ENCODE measurements at regions not wholly inside any gene's neighbourhood (a gene's known extent, or its start where the extent isn't known, plus 50 kb on each side); places are given as distances from the start of the nearest gene placed in this dataset.

- TF ChIP-seq E4F1 (IDR thresholded peaks at IDR 0.05; ENCODE audit: borderline replicate concordance, partially characterized antibody), result no peak
- no peak for TF ChIP-seq BCLAF1 (IDR thresholded peaks at IDR 0.05)
- TF ChIP-seq IKZF2 (IDR thresholded peaks at IDR 0.05), result no peak
- no peak for TF ChIP-seq CTCF (IDR thresholded peaks at IDR 0.05 in 2 of 3, conservative IDR thresholded peaks at IDR 0.05 in 1 of 3; ENCODE audit: control insufficient read depth in 2 of 3, extremely low read depth in 1 of 3, insufficient read depth in 1 of 3, low read depth in 3 of 3, low read length in 3 of 3)
- no peak for TF ChIP-seq HCFC1 (IDR thresholded peaks at IDR 0.05; ENCODE audit: low read length)
- TF ChIP-seq ZNF687 (IDR thresholded peaks at IDR 0.05), result no peak
- no peak for TF ChIP-seq ZBTB40 (IDR thresholded peaks at IDR 0.05; ENCODE audit: borderline replicate concordance)
Measured at GRCh38 chr10:62959553-62959952, 143.4 kb upstream of the EGR2 start (continued).
